ENCODE measurements at regions not wholly inside any gene's neighbourhood (a gene's known extent, or its start where the extent isn't known, plus 50 kb on each side); places are given as distances from the start of the nearest gene placed in this dataset.

DNA sequence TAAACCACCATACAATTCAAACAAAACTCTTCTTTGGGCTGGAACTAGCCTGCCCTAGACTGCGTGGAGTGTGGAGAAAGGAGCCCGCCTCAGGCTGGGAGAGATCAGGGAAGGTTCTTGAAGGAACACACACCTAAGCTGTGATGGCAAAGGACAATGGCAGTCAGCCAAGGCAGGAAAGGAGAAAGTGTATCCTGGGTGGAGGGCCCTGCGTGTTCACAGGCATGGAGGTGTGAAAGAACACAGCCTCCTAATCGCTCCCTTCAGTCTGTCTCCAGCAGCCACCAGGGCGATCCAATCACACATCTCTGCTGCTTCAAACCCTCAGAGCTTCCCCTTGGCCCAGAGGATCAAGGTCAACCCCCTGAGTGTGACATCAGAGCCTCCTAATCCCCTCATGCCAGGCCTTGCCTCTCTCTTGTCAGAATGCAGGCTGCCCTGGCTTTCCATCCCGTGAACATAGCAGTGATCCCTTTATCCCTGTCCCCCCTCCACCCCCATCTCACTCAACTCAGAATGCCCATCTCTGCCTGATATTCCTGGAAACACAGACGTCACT lies 173.0 kb downstream of the KATNIP start:
- TF ChIP-seq, protein P1, sequence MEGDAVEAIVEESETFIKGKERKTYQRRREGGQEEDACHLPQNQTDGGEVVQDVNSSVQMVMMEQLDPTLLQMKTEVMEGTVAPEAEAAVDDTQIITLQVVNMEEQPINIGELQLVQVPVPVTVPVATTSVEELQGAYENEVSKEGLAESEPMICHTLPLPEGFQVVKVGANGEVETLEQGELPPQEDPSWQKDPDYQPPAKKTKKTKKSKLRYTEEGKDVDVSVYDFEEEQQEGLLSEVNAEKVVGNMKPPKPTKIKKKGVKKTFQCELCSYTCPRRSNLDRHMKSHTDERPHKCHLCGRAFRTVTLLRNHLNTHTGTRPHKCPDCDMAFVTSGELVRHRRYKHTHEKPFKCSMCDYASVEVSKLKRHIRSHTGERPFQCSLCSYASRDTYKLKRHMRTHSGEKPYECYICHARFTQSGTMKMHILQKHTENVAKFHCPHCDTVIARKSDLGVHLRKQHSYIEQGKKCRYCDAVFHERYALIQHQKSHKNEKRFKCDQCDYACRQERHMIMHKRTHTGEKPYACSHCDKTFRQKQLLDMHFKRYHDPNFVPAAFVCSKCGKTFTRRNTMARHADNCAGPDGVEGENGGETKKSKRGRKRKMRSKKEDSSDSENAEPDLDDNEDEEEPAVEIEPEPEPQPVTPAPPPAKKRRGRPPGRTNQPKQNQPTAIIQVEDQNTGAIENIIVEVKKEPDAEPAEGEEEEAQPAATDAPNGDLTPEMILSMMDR (IDR thresholded peaks at IDR 0.05; ENCODE audit: insufficient read depth, missing control alignments): no peak
- DNase-seq (ENCODE audit: insufficient read length, low spot score) (peak; percentile 51), FAIRE-seq (peak; percentile 76)

DNA sequence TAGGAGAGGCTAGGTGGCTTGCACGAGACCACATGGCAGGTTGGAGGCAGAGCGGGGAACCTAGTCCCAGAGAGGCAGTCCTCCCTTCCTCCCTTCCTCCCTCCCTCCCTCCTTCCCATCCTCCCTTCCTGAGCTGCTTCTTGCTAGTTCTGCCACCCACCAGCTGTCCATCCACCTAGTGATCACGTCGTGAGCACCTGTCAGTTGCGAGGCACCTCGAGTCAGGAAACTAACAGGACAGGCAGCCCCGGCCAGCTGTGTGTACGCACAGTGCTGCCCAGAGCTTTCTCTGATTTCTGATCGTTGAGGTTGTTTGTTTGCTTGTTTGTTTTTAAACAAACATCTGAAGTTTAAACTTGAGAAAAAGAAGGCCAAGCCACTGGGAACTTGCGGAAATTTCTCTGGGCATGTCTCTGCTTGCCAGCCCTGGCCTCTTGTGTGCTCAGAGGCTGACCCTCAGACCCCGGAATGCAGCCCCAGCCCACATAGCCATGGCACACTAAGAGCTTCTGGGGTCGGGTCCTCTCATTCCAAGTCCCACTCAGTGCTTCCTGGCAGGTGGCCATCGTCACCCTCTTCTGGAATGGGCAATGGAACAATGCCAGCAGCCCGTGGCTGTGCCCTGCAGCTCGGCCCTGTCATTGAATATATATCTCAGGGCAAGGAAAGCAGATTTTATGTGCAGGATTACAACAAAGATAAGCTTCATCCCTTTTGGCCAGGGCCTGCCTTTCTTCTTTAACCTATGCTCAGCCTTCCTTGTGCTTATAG lies 174.0 kb downstream of the KATNIP start:
- FAIRE-seq (no peak), DNase-seq (ENCODE audit: insufficient read length, low spot score) (no peak)
- TF ChIP-seq, protein P1 (IDR thresholded peaks at IDR 0.05; ENCODE audit: insufficient read depth, missing control alignments): no peak

DNA sequence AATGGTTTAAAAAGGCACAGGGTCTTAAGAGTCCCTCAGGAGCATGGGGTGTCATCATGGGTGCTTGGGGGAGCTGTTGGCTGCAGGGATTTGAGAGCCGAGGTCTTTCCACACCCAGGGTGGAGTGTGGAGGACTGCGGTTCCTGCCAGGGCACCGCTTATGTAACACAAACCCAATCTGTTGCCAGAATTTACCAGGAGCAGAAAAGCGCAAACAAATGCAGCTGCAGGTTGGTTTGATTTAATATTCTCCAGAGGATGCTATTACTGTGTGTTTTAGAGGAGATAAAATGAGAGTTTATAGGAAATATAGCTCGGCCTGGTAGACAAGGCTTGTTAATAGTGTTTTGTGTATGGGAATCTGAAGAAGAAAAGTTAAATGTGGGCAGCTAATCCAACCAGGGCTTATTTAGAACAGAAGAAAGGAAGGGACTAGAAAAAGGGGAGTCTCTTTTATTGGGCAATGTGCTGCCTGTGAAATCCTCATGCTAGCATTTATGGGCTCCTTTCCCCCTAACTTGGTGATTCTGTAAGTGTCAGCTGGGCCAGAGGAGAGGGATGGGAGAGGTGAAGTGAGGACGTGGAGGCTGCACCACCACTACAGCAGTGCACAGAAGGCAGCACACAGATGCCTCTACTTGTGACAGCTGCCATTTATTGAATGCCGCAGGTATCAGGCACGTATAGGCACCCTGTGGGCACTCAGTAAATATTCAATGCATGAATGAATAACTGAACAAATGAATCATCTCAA lies 174.7 kb downstream of the KATNIP start:
- FAIRE-seq (no peak), DNase-seq (ENCODE audit: insufficient read length, low spot score) (no peak)
- TF ChIP-seq, protein P1 (IDR thresholded peaks at IDR 0.05; ENCODE audit: insufficient read depth, missing control alignments): no peak

DNA sequence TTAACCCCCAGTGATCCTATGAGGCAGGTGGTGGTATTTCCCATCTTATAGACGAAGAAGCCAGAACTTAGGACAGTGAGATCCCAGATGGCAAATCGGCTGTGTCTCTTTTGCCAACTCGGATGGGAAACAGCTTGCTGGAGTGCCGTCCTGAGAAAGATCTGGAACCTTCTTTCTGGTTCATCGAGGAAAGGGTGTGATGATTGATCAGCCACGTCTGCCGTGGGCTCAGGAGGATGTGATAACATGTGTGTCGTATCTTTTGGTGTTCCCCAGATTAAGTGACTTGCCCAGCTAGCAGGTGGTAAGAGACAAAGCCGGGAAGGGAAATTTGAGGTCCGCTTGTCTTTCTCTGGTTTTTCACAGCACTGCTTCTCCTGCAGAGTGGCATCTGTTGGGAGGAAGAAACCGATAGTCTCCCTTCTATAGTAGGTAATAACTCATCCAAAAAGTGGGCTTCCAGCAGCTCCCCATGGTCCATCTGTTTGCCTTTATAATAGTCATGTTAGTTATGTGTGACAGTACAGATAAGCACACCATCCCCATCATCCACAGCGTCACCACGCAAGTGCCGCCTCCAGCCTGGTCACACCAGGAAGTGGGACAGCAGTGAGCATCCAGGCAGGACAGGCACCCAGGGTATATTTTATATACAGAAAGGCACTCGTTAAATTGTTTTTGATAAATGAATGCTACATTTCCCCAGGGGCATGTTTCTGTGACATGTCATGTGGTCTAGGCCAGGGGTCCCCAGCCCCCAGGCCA lies 175.5 kb downstream of the KATNIP start:
- no peak for FAIRE-seq
- DNase-seq (ENCODE audit: insufficient read length, low spot score): no peak
- TF ChIP-seq, protein P1 (IDR thresholded peaks at IDR 0.05; ENCODE audit: insufficient read depth, missing control alignments): no peak

DNA sequence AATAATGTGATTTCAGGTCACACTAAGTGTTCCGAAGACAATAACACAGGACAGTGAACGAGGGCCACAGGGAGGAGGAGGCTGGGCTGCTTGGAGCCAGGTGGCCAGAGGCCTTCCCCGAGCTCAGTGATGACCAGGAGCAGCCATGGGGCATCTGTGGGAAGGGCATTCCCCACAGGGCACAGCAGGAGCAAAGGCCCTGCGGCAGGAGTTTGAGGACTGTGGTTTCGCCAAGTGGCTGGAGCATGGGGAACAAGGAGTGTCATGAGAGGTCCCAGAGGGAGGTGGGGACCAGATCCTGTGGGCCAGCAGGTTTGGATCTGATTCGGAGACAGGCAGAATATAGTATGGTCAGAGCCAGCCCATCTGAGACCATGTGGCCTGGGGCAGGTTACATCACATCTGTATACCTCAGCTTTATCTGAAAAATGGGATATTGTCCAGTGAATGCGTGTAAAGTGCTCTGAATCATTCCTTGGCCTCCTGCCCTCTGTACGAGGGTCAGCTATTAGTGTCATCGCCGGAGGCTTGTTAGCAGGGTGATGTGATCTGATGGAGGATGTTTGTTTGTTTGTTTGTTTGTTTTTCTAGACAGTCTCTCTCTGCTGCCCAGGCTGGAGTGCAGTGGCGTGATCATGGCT lies 176.8 kb downstream of the KATNIP start:
- no peak for DNase-seq (ENCODE audit: insufficient read length, low spot score)
- FAIRE-seq: no peak
- TF ChIP-seq, protein P1 (IDR thresholded peaks at IDR 0.05; ENCODE audit: insufficient read depth, missing control alignments): no peak

DNA sequence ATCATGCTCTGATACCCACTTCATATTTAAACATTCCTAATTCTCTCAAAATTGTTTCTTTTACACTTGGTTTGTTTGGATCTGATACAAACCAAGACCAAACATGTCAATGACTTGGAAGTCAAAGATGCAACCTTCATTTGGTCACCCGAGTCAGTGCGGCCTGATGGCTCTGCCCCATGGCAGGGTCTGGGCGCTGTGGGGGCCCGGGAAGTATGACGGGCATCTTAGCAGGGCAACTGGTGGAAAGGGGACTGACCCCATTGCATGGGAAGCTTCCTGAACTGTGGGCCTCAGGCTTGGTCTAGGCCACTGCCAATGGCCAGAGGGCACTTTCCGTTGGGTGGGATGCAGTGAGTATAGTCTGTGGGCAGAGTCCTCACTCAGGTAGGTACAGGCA lies 178.0 kb downstream of the KATNIP start:
- DNase-seq (ENCODE audit: insufficient read length, low spot score) (no peak), FAIRE-seq (no peak)
- TF ChIP-seq, protein P1 (IDR thresholded peaks at IDR 0.05; ENCODE audit: insufficient read depth, missing control alignments): no peak

Measured in D721Med (cell line).